Panc1 (cell line): ENCODE measurements at regions not wholly inside any gene's neighbourhood (a gene's known extent, or its start where the extent isn't known, plus 50 kb on each side); places are given as distances from the start of the nearest gene placed in this dataset.
"Not testable (repeated sequence)": the region's sequence is repeated elsewhere in the genome, so short reads cannot be mapped to it uniquely, and the experiment has no call there.

Experiments
- ATAC-seq: fragments of 200-7000 bp; cut with Tn5 transposase; 2 replicates; pipeline ENCODE4 v1.9.1; 2020; ENCODE audit warnings: mild to moderate bottlenecking, moderate library complexity
- BruUV-seq: library from RNA; stranded (reverse); fragments of 400-500 nt; replicated peaks from 2 replicates; lab custom pipeline; 2021; lab: Mats Ljungman, UMichigan
- CTCF ChIA-PET: fragments of 300-600 bp; sonication (Branson Sonifier 250); formaldehyde crosslinking; loops from one replicate; lab custom pipeline; 2022; ENCODE audit warnings: antibody characterized with exemption; lab: Charles Lee
- POLR2A ChIA-PET: fragments of 300-600 bp; sonication (Branson Sonifier 250); formaldehyde crosslinking; loops from one replicate; lab custom pipeline; 2022; ENCODE audit warnings: antibody characterized with exemption; lab: Charles Lee
- DNase-seq: peaks from one replicate; pipeline ENCODE4 v3.0.0-alpha.2; 2010; ENCODE audit warnings: low read depth, low spot score
- H3K27ac ChIP-seq: 2 replicates; pipeline ENCODE4 v1.5.1; 2011; ENCODE audit warnings: mild to moderate bottlenecking, low read length, inconsistent platforms
- H3K27me3 ChIP-seq: fragments of 200-500 bp; sonication (Bioruptor generic); 2 replicates; pipeline ENCODE4 v1.6.0; 2014; ENCODE audit warnings: low read length, inconsistent platforms; ENCODE audit not compliant: control insufficient read depth, insufficient read depth
- H3K36me3 ChIP-seq: fragments of 200-500 bp; sonication (Bioruptor generic); 2 replicates; pipeline ENCODE4 v1.5.1; 2014; ENCODE audit warnings: inconsistent platforms, mild to moderate bottlenecking, low read length, moderate library complexity; ENCODE audit not compliant: control insufficient read depth, insufficient read depth
- H3K4me1 ChIP-seq: 2 replicates; pipeline ENCODE4 v1.5.1; 2011; ENCODE audit warnings: inconsistent platforms, mild to moderate bottlenecking, low read length, moderate library complexity; ENCODE audit not compliant: control insufficient read depth, insufficient read depth
- H3K4me3 ChIP-seq, 2 experiments: 2 replicates each; pipeline ENCODE4 v1.5.1; 2011 to 2012; ENCODE audit warnings: low read depth in 2 of 2, low read length in 2 of 2, mild to moderate bottlenecking in 2 of 2, inconsistent platforms in 1 of 2, moderate library complexity in 1 of 2
- H3K9me3 ChIP-seq: fragments of 200-500 bp; sonication (Bioruptor generic); 2 replicates; pipeline ENCODE4 v1.5.1; 2014; ENCODE audit warnings: low read depth, mild to moderate bottlenecking, inconsistent platforms, low read length, moderate library complexity; ENCODE audit not compliant: control insufficient read depth, insufficient read depth
- POLR2AphosphoS5 ChIP-seq: IDR thresholded peaks from 2 replicates; pipeline ENCODE4 v1.6.1; 2012; ENCODE audit warnings: mild to moderate bottlenecking, low read depth, low read length, moderate library complexity
- SIN3A ChIP-seq: IDR thresholded peaks from 2 replicates; pipeline ENCODE4 v1.6.1; 2012; ENCODE audit warnings: low read depth, mild to moderate bottlenecking, low read length, moderate library complexity, borderline replicate concordance; ENCODE audit not compliant: insufficient read depth
- TCF7L2 ChIP-seq: IDR thresholded peaks from 2 replicates; pipeline ENCODE4 v1.6.1; 2011; ENCODE audit warnings: mild to moderate bottlenecking, low read depth, low read length, inconsistent platforms
- in situ Hi-C: cut with HindIII; loops from 2 replicates; pipeline ENCODE4 v1.10.0; 2016; ENCODE audit warnings: low sequenced_read_pairs, low pct_unique_long_range_greater_than_20kb
- intact Hi-C: fragments of 100-400 bp; cut with micrococcal nuclease; formaldehyde crosslinking; loops from one replicate; pipeline ENCODE4 v1.10.0; 2022; ENCODE audit not compliant: unreplicated experiment
- TF ChIP-seq, protein P1 (sequence below), 2 experiments: IDR thresholded peaks; 2 replicates each; pipeline ENCODE4 v1.6.1; 2011 to 2012; ENCODE audit warnings: low read depth in 2 of 2, control low read depth in 1 of 2, low read length in 1 of 2, mild to moderate bottlenecking in 1 of 2, moderate library complexity in 1 of 2; ENCODE audit not compliant: insufficient read depth in 1 of 2
- TF ChIP-seq, protein P2 (sequence below): fragments of 450-650 bp; IDR thresholded peaks from 2 replicates; pipeline ENCODE4 v1.5.1; 2017; ENCODE audit warnings: mild to moderate bottlenecking

DNA sequence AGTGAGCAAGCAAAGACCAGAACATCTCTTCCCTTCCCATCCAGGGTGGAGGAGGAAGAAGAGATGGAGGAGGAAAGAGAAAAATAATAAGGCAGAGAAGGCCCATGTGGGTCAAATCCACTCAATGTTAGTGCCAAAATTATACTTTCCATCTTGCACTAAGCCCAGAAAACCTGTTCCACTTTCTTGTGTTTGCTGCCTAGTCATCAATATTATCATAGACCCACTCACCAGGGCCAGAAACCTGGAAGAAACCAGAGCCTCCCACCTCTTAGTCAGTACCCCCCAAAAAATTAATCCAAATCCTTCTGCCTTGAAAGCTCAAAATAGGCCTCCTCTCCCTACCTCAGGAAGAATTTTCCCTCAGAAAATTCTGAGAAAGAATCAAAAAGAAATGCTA lies 171.1 kb downstream of the SOD2 start:
- in situ Hi-C loops (no loop called here), intact Hi-C loops (no loop called here)
- ChIA-PET CTCF (no interaction called here), POLR2A (no interaction called here)
- no peak overlapping the region for H3K4me3 ChIP-seq
- no peaks in the 10 kb centered on the region for H3K4me1 ChIP-seq
- DNase-seq (no peak), ATAC-seq (no peak)
- no peaks in the 10 kb centered on the region for H3K9me3 ChIP-seq
- no peaks in the 10 kb centered on the region for H3K36me3 ChIP-seq
- H3K27me3 ChIP-seq, result peaks cover 4% of the 10 kb centered on the region; the same call in 1 of the 2 replicates
- no TSS peak for BruUV-seq
- no peak for TF ChIP-seq POLR2AphosphoS5
- H3K27ac ChIP-seq, result no peak overlapping the region

DNA sequence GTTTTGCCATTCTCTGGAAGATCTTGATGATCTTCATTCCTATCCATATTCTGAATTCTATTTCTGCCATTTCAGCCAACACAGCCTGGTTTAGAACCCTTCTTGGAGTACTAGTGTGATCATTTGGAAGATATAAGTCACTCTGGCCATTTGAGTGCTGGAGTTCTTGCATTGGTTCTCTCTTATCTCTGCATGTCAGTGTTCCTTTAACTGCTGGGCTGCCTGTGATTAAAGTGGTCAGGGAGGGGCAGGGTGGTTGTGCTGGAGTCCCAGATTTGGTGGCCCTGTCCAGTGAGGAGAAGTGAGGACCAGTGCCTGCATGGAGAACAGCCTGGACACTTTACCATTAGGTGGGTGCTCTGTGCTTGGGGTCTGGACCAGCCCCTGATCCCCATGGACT lies 173.0 kb downstream of the SOD2 start:
- H3K9me3 ChIP-seq, result no peaks in the 10 kb centered on the region
- H3K4me3 ChIP-seq, result no peak overlapping the region
- intact Hi-C loops, result no loop called here
- ATAC-seq, result no peak
- H3K4me1 ChIP-seq, result no peaks in the 10 kb centered on the region
- no peak overlapping the region for H3K27ac ChIP-seq
- in situ Hi-C loops, result no loop called here
- no peak for DNase-seq
- TF ChIP-seq POLR2AphosphoS5 (no peak), TCF7L2 (no peak), SIN3A (no peak)
- TF ChIP-seq, protein P1, sequence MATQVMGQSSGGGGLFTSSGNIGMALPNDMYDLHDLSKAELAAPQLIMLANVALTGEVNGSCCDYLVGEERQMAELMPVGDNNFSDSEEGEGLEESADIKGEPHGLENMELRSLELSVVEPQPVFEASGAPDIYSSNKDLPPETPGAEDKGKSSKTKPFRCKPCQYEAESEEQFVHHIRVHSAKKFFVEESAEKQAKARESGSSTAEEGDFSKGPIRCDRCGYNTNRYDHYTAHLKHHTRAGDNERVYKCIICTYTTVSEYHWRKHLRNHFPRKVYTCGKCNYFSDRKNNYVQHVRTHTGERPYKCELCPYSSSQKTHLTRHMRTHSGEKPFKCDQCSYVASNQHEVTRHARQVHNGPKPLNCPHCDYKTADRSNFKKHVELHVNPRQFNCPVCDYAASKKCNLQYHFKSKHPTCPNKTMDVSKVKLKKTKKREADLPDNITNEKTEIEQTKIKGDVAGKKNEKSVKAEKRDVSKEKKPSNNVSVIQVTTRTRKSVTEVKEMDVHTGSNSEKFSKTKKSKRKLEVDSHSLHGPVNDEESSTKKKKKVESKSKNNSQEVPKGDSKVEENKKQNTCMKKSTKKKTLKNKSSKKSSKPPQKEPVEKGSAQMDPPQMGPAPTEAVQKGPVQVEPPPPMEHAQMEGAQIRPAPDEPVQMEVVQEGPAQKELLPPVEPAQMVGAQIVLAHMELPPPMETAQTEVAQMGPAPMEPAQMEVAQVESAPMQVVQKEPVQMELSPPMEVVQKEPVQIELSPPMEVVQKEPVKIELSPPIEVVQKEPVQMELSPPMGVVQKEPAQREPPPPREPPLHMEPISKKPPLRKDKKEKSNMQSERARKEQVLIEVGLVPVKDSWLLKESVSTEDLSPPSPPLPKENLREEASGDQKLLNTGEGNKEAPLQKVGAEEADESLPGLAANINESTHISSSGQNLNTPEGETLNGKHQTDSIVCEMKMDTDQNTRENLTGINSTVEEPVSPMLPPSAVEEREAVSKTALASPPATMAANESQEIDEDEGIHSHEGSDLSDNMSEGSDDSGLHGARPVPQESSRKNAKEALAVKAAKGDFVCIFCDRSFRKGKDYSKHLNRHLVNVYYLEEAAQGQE (IDR thresholded peaks at IDR 0.05; ENCODE audit: insufficient read depth in 1 of 2, low read depth in 2 of 2, low read length in 1 of 2), result no peak
- TF ChIP-seq, protein P2, sequence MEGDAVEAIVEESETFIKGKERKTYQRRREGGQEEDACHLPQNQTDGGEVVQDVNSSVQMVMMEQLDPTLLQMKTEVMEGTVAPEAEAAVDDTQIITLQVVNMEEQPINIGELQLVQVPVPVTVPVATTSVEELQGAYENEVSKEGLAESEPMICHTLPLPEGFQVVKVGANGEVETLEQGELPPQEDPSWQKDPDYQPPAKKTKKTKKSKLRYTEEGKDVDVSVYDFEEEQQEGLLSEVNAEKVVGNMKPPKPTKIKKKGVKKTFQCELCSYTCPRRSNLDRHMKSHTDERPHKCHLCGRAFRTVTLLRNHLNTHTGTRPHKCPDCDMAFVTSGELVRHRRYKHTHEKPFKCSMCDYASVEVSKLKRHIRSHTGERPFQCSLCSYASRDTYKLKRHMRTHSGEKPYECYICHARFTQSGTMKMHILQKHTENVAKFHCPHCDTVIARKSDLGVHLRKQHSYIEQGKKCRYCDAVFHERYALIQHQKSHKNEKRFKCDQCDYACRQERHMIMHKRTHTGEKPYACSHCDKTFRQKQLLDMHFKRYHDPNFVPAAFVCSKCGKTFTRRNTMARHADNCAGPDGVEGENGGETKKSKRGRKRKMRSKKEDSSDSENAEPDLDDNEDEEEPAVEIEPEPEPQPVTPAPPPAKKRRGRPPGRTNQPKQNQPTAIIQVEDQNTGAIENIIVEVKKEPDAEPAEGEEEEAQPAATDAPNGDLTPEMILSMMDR, result no peak
- ChIA-PET POLR2A (no interaction called here), CTCF (no interaction called here)
- BruUV-seq, result no TSS peak
- H3K27me3 ChIP-seq, result peaks cover 4% of the 10 kb centered on the region; the same call in 1 of the 2 replicates
- no peaks in the 10 kb centered on the region for H3K36me3 ChIP-seq

DNA sequence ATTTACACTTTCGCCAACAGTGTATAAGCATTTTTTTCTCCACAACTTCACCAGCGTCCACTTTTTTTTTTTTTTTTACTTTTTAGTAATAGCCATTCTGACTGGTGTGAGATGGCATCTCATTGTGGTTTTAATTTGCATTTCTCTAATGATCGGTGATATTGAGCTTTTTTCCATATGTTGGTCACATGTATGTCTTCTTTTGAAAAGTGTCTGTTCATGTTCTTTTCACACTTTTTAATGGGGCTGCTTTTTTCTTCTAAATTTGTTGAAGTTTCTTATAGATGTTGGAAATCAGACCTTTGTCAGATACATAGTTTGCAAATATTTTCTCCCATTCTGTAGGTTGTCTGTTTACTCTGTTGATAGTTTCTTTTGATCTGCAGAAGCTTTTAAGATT lies 177.2 kb downstream of the SOD2 start:
- intact Hi-C loops, CTCF ChIA-PET, H3K4me1 ChIP-seq, H3K27ac ChIP-seq, H3K9me3 ChIP-seq, in situ Hi-C loops, H3K4me3 ChIP-seq, POLR2A ChIA-PET, DNase-seq, H3K36me3 ChIP-seq, H3K27me3 ChIP-seq, ATAC-seq, BruUV-seq: not testable (repeated sequence)
